Effector memory CD4-positive, alpha-beta T cell (primary cell): ENCODE measurements at regions not wholly inside any gene's neighbourhood (a gene's known extent, or its start where the extent isn't known, plus 50 kb on each side); places are given as distances from the start of the nearest gene placed in this dataset.

Experiments
- DNase-seq, 3 donors: peaks; one replicate each; pipeline ENCODE4 v3.0.0-alpha.2; 2020
- H3K27ac ChIP-seq: 2 replicates; pipeline ENCODE4 v1.7.0; 2013; ENCODE audit warnings: mild to moderate bottlenecking, low read length, moderate library complexity; ENCODE audit not compliant: insufficient read depth, poor library complexity, severe bottlenecking
- H3K27me3 ChIP-seq: replicated peaks from 2 replicates; pipeline ENCODE4 v1.7.0; 2013; ENCODE audit warnings: mild to moderate bottlenecking, low read length; ENCODE audit not compliant: insufficient read depth, control insufficient read depth, poor library complexity, severe bottlenecking
- H3K36me3 ChIP-seq: 2 replicates; pipeline ENCODE4 v1.7.0; 2013; ENCODE audit warnings: mild to moderate bottlenecking, low read length, moderate library complexity; ENCODE audit not compliant: control insufficient read depth, insufficient read depth
- H3K4me1 ChIP-seq: 2 replicates; pipeline ENCODE4 v1.7.0; 2013; ENCODE audit warnings: low read length, mild to moderate bottlenecking; ENCODE audit not compliant: control insufficient read depth, insufficient read depth, poor library complexity, severe bottlenecking
- H3K4me3 ChIP-seq: 2 replicates; pipeline ENCODE4 v1.7.0; 2013; ENCODE audit warnings: low read length, low read depth, mild to moderate bottlenecking; ENCODE audit not compliant: insufficient read depth, poor library complexity, severe bottlenecking
- H3K9me3 ChIP-seq: 2 replicates; pipeline ENCODE4 v1.7.0; 2013; ENCODE audit warnings: mild to moderate bottlenecking, low read length, moderate library complexity; ENCODE audit not compliant: control insufficient read depth

DNA sequence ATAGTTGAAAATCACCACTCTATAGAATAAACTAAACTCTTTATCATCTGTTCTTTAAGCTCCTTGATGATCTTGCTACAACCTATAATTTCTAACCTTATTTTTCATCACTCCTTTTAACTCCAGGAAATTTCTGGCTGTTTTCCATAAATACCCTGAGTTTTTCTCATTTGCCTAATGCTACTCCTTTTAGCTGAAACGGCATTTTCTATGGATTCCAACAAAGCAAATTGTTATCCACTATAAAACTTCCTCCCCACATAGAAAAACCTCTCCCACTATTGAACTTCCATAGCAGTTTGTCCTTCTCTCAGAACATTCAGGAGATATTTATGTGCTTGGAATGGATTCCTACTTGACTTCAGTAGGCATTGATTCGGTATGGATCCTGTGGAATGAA, 122.8 kb downstream of the SLC41A2 start:
- no peaks in the 10 kb centered on the region for H3K27me3 ChIP-seq
- no peaks in the 10 kb centered on the region for H3K36me3 ChIP-seq
- H3K27ac ChIP-seq, result no peak overlapping the region
- DNase-seq, result no peak
- H3K4me3 ChIP-seq, result no peak overlapping the region
- no peaks in the 10 kb centered on the region for H3K4me1 ChIP-seq
- H3K9me3 ChIP-seq, result no peaks in the 10 kb centered on the region

GRCh38 chr12:104834607-104835006, 123.5 kb downstream of the SLC41A2 start:
- Histone ChIP-seq H3K27ac (no peak overlapping the region), H3K4me1 (no peaks in the 10 kb centered on the region), H3K9me3 (no peaks in the 10 kb centered on the region), H3K36me3 (no peaks in the 10 kb centered on the region), H3K27me3 (no peaks in the 10 kb centered on the region), H3K4me3 (no peak overlapping the region)
- DNase-seq, result no peak

GRCh38 chr12:104833756-104834155, 124.3 kb downstream of the SLC41A2 start:
- no peak for DNase-seq
- Histone ChIP-seq H3K36me3 (no peaks in the 10 kb centered on the region), H3K27me3 (no peaks in the 10 kb centered on the region), H3K4me3 (no peak overlapping the region), H3K4me1 (no peaks in the 10 kb centered on the region), H3K27ac (no peak overlapping the region), H3K9me3 (no peaks in the 10 kb centered on the region)

GRCh38 chr12:104828015-104828414, 130.1 kb downstream of the SLC41A2 start:
- Histone ChIP-seq H3K27ac (no peak overlapping the region), H3K36me3 (no peaks in the 10 kb centered on the region), H3K27me3 (no peaks in the 10 kb centered on the region), H3K4me3 (no peak overlapping the region), H3K4me1 (no peaks in the 10 kb centered on the region), H3K9me3 (no peaks in the 10 kb centered on the region)
- no peak for DNase-seq

- H3K4me1 ChIP-seq, result no peaks in the 10 kb centered on the region
- no peaks in the 10 kb centered on the region for H3K36me3 ChIP-seq
- no peaks in the 10 kb centered on the region for H3K27me3 ChIP-seq
- H3K4me3 ChIP-seq, result no peak overlapping the region
- no peak overlapping the region for H3K27ac ChIP-seq
- H3K9me3 ChIP-seq, result no peaks in the 10 kb centered on the region
- no peak for DNase-seq
Observed at GRCh38 chr12:104827587-104827986, 130.5 kb downstream of the SLC41A2 start.

GRCh38 chr12:104825408-104825807, 132.7 kb downstream of the SLC41A2 start:
- Histone ChIP-seq H3K27ac (no peak overlapping the region), H3K4me1 (no peaks in the 10 kb centered on the region), H3K36me3 (no peaks in the 10 kb centered on the region), H3K4me3 (no peak overlapping the region), H3K27me3 (no peaks in the 10 kb centered on the region), H3K9me3 (no peaks in the 10 kb centered on the region)
- no peak for DNase-seq

DNA sequence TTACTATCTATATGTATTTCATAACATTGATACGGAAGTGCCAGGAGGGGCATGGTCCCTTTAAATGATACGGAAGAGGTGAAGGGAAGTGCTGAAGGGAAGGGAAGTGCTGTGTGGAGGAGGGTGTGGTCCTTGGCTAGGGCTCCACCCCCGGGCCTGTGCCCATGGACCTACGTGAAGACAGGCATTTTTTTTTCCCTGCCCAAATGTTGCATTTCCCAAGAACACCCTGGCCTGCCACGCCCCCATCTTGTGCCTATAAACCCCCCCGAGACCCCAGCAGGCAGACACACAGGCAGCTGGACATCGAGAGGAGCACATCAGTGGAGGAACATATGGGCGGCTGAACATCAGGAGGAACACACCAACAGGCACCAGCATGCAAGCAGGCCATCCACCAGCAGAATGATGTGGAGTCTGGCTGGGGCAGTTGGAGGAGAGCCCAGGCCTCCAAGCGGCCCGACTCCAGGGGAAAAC, 134.1 kb downstream of the SLC41A2 start:
- no peaks in the 10 kb centered on the region for H3K4me1 ChIP-seq
- H3K36me3 ChIP-seq, result no peaks in the 10 kb centered on the region
- no peak overlapping the region for H3K4me3 ChIP-seq
- H3K27ac ChIP-seq, result no peak overlapping the region
- H3K9me3 ChIP-seq, result no peaks in the 10 kb centered on the region
- no peaks in the 10 kb centered on the region for H3K27me3 ChIP-seq
- DNase-seq, result no peak

- no peak for DNase-seq
- H3K27me3 ChIP-seq, result no peaks in the 10 kb centered on the region
- H3K4me1 ChIP-seq, result no peaks in the 10 kb centered on the region
- H3K9me3 ChIP-seq, result no peaks in the 10 kb centered on the region
- H3K36me3 ChIP-seq, result no peaks in the 10 kb centered on the region
- H3K27ac ChIP-seq, result no peak overlapping the region
- no peak overlapping the region for H3K4me3 ChIP-seq
Observed at GRCh38 chr12:104822941-104823340, 135.1 kb downstream of the SLC41A2 start.

GRCh38 chr12:104816845-104817503, 141.1 kb downstream of the SLC41A2 start:
- no peaks in the 10 kb centered on the region for H3K4me1 ChIP-seq
- H3K36me3 ChIP-seq, result no peaks in the 10 kb centered on the region
- H3K27me3 ChIP-seq, result no peaks in the 10 kb centered on the region
- H3K27ac ChIP-seq, result no peak overlapping the region
- DNase-seq, result no peak
- H3K9me3 ChIP-seq, result no peaks in the 10 kb centered on the region
- no peak overlapping the region for H3K4me3 ChIP-seq

- Histone ChIP-seq H3K9me3 (no peaks in the 10 kb centered on the region), H3K27ac (no peak overlapping the region), H3K36me3 (no peaks in the 10 kb centered on the region), H3K4me1 (no peaks in the 10 kb centered on the region), H3K27me3 (no peaks in the 10 kb centered on the region), H3K4me3 (no peak overlapping the region)
- no peak for DNase-seq
Observed at GRCh38 chr12:104815935-104816334, 142.2 kb downstream of the SLC41A2 start.
